Activated T-cell treated with anti-CD3 and anti-CD28 coated beads, Interleukin-2, amount 50 U/mL, for 24 hours (primary cell): ENCODE measurements at regions not wholly inside any gene's neighbourhood (a gene's known extent, or its start where the extent isn't known, plus 50 kb on each side); places are given as distances from the start of the nearest gene placed in this dataset.
"Not testable (repeated sequence)": the region's sequence is repeated elsewhere in the genome, so short reads cannot be mapped to it uniquely, and the experiment has no call there.

Source experiments
- DNase-seq: peaks from one replicate; pipeline ENCODE4 v3.0.0-alpha.2; 2020
- H3K27ac Mint-ChIP-seq: 2 replicates; pipeline ENCODE4 v1.8.0; 2020; ENCODE audit warnings: mild to moderate bottlenecking, mixed read lengths
- H3K27me3 Mint-ChIP-seq: 2 replicates; pipeline ENCODE4 v1.8.0; 2020; ENCODE audit warnings: mixed read lengths
- H3K36me3 Mint-ChIP-seq: 2 replicates; pipeline ENCODE4 v1.8.0; 2020; ENCODE audit warnings: low read depth, mixed read lengths
- H3K4me1 Mint-ChIP-seq: 2 replicates; pipeline ENCODE4 v1.8.0; 2020; ENCODE audit warnings: low read depth, mixed read lengths
- H3K4me3 Mint-ChIP-seq: 2 replicates; pipeline ENCODE4 v1.8.0; 2020; ENCODE audit warnings: mild to moderate bottlenecking, moderate library complexity, mixed read lengths
- H3K9me3 Mint-ChIP-seq: 2 replicates; pipeline ENCODE4 v1.8.0; 2020; ENCODE audit warnings: mixed read lengths

DNA sequence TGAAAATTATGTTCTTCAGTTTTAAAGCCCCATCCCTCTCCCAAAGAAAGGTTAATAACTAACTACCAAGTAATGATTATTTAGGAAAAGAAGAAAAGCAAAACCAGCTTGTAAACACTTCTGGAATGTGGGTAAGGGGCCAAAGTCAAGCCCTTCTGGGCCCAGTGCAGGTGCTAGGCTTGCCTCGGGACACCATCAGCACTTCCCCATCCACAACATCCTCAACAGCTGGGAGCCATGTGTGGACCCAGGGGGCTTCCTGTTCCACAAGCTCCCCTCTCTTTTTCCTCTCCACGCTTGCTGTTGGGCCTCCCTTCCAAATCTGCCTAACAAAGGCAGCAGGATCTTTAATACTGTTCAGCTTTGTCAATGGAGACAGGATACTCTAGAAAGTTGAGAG lies 58.4 kb upstream of the CSPG4 start:
- DNase-seq, H3K4me1 Mint-ChIP-seq, H3K27me3 Mint-ChIP-seq, H3K36me3 Mint-ChIP-seq, H3K4me3 Mint-ChIP-seq, H3K27ac Mint-ChIP-seq, H3K9me3 Mint-ChIP-seq: not testable (repeated sequence)

DNA sequence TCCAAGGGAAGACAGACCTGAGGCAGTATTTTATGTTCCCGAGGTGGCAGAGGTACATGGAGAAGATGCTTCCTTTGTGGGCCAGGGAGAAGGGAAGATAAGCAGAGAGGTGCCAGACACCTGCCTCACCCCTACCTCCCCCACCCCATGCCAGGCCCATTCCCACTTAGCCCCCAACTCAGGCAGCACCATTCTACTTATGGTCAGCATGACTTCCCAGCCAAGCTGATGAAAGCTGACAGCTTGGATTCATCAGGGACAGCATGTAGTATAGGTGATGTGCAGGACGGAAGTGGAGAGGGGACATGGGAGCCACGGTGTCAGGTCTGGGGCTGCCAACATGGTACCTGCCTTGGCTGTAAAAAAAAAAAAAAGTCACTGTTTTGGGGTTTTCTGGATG lies 57.5 kb upstream of the CSPG4 start:
- H3K27ac Mint-ChIP-seq, result no peak overlapping the region
- H3K4me1 Mint-ChIP-seq, result no peaks in the 10 kb centered on the region
- H3K36me3 Mint-ChIP-seq, result no peaks in the 10 kb centered on the region
- H3K27me3 Mint-ChIP-seq, result no peaks in the 10 kb centered on the region
- no peak for DNase-seq
- no peaks in the 10 kb centered on the region for H3K9me3 Mint-ChIP-seq
- H3K4me3 Mint-ChIP-seq, result no peak overlapping the region

DNA sequence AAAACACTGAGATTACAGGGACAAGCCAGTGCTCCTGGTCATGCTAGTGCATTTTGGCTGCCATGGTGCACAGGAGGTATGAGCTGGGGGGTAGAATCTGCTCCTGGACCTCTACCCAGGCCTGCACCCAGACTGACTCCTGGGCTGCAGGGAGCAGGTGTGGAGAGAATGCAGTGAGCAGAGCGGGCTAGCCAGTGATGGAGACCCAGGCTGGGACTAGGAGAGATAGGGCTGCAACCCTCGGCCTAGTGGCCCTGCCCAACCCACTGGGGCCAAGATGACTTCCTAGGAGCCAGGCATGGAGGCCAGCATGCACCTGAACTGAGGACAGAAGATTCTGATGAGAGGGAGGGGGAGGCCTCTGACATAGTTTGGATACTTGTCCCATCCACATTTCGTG lies 55.9 kb upstream of the CSPG4 start:
- not testable (repeated sequence) for H3K4me1 Mint-ChIP-seq, DNase-seq, H3K27me3 Mint-ChIP-seq, H3K9me3 Mint-ChIP-seq, H3K4me3 Mint-ChIP-seq, H3K36me3 Mint-ChIP-seq, H3K27ac Mint-ChIP-seq

DNA sequence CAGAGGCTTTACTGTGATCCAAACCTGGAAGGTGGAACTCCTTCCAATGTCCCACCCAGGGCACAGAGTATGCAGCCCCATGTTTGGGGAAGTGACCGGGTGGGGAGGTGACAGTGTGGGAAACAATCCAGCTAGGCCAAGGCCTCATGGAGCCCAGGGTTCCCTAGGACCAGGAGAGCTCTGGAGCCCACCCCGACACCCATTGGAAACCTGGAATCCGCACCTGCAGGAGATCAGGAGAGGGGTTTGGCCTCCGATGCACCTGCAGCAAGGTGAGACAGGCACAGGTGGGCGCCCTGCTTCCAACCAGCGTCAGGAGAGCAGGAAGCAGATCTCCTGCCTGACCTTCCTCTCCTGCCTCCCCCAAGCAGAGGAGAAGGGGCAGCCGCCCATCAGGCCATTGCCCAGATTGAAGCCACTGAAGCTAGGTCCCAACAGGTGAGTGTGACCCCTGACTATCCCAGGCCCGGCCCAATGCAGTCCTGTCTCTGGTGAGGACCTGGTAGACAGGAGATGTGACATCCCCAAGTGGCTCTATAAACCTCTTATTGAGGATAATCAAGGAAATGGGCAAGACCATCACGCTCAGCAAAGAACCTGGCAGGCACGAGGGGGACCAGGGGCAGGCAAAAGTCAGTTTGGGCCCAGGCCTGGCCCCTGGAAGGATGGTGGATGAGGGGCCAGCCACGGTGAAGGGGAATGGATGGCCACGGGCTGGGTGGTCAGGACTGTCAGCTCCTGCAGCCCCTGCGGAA lies 53.1 kb upstream of the CSPG4 start:
- not testable (repeated sequence) for H3K27me3 Mint-ChIP-seq, DNase-seq, H3K9me3 Mint-ChIP-seq, H3K36me3 Mint-ChIP-seq, H3K4me1 Mint-ChIP-seq, H3K4me3 Mint-ChIP-seq, H3K27ac Mint-ChIP-seq

DNA sequence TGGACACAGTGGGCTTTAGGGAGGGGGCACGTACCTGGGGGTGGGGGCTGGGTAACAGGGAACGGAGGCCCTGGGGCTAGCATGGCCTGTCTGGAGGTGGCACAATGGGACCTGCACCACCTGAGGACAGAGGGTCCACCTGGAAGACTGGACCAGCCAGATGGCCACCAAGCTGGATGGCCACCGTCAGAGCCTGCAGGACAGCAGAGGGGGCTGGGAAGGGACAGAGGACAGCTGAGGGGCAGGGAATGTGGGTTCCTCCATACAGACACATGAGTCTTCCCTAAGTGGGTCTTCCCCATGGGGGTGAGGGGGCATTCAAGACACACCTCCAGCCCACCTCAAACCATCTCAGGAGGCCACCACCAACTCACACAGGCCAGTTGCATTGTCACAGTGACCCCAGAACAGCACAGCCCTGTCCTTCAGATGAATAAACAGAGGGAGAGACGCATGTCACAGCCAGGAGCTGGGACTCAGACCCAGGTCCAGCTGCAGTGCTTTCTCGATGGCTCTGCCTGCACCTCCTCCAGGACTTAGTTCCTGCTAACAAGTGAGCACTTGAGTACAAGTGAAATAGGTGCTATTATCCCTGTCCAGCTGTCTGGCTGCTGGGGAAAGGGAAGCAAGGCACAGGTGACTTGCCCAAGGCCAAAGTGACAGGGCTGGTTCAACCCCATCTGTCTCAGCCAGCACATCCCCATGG lies 52.4 kb upstream of the CSPG4 start:
- H3K27ac Mint-ChIP-seq, H3K4me1 Mint-ChIP-seq, DNase-seq, H3K27me3 Mint-ChIP-seq, H3K4me3 Mint-ChIP-seq, H3K9me3 Mint-ChIP-seq, H3K36me3 Mint-ChIP-seq: not testable (repeated sequence)

DNA sequence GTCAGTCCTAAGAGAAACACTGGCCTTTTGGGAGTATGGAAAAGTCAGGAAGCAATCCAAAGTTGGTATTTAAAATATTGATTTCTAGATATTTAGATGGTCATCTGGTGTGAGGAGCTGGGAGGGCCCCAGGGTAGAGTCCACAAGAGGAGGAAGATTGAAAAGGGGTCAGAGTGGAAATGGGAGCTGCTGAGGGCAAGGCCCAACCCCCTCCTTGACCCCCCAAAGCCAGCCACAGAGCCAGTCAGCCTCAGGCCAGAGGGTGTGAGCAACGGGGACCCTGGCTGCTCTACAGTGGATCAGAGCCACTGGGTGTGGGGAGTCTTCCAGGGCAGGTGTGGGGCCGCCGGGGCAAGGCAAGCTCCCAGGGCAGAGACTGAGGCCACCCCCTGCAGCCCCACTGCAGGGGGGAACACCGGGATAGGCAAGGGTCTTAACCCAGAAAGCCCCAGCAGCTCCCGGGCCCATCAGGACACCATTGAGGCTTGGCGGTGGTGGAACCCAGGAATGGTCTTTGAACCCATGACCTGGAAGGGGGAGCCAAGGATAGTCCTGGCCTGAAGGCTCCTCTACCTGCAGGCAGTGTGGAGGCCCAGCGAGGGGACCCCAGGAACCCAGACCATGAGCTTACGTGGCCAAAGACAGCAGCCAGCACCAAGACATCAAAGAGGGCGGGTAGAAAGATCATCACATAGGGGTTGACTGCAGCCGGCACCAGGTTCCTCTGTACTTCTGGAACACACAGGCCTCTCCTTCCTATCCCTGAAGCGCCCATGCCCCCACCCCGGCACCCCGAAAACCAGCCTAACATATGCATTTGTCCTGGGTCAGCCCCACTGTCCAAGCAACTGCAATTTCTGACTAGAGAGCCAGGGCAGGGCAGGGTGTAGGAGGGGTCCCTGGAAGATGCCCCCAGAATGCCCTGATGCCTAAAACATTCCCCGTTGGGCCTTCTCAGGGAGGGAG lies 51.3 kb upstream of the CSPG4 start:
- not testable (repeated sequence) for H3K27me3 Mint-ChIP-seq, H3K36me3 Mint-ChIP-seq, H3K9me3 Mint-ChIP-seq, H3K27ac Mint-ChIP-seq, H3K4me1 Mint-ChIP-seq, H3K4me3 Mint-ChIP-seq, DNase-seq

DNA sequence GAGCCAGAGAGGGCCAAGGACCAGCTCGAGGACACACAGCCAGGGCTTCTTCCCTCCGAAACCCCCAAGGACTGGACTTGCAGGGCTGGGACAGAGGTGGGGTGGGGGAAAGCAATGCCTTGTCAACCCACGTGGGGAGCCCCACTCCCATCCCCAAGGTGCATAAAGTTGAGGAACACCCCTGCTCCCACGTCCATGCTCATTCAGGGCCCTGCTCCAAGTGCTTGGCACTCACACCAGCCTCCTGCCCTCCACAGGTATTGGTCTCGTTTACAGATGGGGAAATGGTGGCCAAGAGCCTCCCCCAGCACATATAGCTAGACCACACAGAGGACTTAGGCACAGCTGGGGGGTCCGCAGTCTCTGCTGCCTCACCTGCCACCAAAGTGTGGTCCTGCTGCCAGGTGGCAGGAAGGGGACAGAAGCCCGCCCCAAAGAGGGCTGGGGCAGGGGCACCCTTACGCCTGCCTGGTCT lies 50.5 kb upstream of the CSPG4 start:
- H3K27me3 Mint-ChIP-seq, result no peaks in the 10 kb centered on the region
- no peak for DNase-seq
- H3K27ac Mint-ChIP-seq, result no peak overlapping the region
- H3K36me3 Mint-ChIP-seq, result peaks cover 2% of the 10 kb centered on the region
- peaks cover 9% of the 10 kb centered on the region for H3K4me1 Mint-ChIP-seq
- no peak overlapping the region for H3K4me3 Mint-ChIP-seq
- no peaks in the 10 kb centered on the region for H3K9me3 Mint-ChIP-seq
